ENCODE measurements at regions not wholly inside any gene's neighbourhood (a gene's known extent, or its start where the extent isn't known, plus 50 kb on each side); places are given as distances from the start of the nearest gene placed in this dataset.

- TF ChIP-seq, protein P1, sequence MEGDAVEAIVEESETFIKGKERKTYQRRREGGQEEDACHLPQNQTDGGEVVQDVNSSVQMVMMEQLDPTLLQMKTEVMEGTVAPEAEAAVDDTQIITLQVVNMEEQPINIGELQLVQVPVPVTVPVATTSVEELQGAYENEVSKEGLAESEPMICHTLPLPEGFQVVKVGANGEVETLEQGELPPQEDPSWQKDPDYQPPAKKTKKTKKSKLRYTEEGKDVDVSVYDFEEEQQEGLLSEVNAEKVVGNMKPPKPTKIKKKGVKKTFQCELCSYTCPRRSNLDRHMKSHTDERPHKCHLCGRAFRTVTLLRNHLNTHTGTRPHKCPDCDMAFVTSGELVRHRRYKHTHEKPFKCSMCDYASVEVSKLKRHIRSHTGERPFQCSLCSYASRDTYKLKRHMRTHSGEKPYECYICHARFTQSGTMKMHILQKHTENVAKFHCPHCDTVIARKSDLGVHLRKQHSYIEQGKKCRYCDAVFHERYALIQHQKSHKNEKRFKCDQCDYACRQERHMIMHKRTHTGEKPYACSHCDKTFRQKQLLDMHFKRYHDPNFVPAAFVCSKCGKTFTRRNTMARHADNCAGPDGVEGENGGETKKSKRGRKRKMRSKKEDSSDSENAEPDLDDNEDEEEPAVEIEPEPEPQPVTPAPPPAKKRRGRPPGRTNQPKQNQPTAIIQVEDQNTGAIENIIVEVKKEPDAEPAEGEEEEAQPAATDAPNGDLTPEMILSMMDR (IDR thresholded peaks at IDR 0.05) = no peak
- Histone ChIP-seq H3K4me1 (no peaks in the 10 kb centered on the region), H3K27me3 (ENCODE audit: insufficient read depth in 3 of 3, low read length in 2 of 3) (no peaks in the 10 kb centered on the region), H3K27ac (no peak overlapping the region), H3K4me3 (no peak overlapping the region), H3K9me3 (no peaks in the 10 kb centered on the region), H3K36me3 (ENCODE audit: insufficient read depth in 1 of 2, low read depth in 1 of 2) (no peaks in the 10 kb centered on the region)
- ATAC-seq (no peak), DNase-seq (no peak)
- WGBS, 3 donors = 83 to 91% (median 90%) methylated on average over 3 of the region's 3 CpGs
- intact Hi-C loops (cut with DNase I) = no loop called here
Observed at GRCh38 chr13:82092312-82092711, 1751.4 kb upstream of the SPRY2 start.

GRCh38 chr13:82088781-82089180, 1747.9 kb upstream of the SPRY2 start:
- DNase-seq = no peak
- Histone ChIP-seq H3K9me3 (no peaks in the 10 kb centered on the region), H3K4me1 (no peaks in the 10 kb centered on the region), H3K36me3 (ENCODE audit: insufficient read depth in 1 of 2, low read depth in 1 of 2) (no peaks in the 10 kb centered on the region), H3K27me3 (ENCODE audit: insufficient read depth in 3 of 3, low read length in 2 of 3) (no peaks in the 10 kb centered on the region), H3K27ac (no peak overlapping the region), H3K4me3 (no peak overlapping the region)
- no peak for ATAC-seq
- intact Hi-C loops (cut with DNase I) = no loop called here
- 23 to 66% (median 39%) methylated on average over 1 of the region's 1 CpG for WGBS, 3 donors
- TF ChIP-seq, protein P1 (IDR thresholded peaks at IDR 0.05) = no peak

DNA sequence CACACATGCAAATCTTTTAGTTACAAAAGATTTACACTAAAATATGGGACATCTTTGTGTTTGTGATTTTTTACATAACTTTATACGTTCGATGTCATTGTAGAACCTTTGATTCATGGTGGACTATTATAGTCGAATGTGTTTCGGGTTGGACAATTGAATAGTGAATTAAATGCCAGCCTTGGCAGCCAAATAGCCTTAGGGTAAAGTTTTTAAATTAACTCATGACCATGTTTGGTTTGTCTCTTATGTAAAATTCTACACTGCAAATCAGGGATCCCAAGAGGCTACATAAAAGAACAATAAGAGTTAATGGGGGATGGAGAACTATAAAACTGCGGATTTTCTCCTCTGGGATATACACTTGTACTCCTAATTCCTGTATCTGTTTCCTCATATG, 1735.6 kb upstream of the SPRY2 start:
- Histone ChIP-seq H3K27ac (no peak overlapping the region), H3K36me3 (ENCODE audit: insufficient read depth in 1 of 2, low read depth in 1 of 2) (no peaks in the 10 kb centered on the region), H3K4me3 (no peak overlapping the region), H3K9me3 (no peaks in the 10 kb centered on the region), H3K4me1 (no peaks in the 10 kb centered on the region), H3K27me3 (ENCODE audit: insufficient read depth in 3 of 3, low read length in 2 of 3) (no peaks in the 10 kb centered on the region)
- intact Hi-C loops (cut with DNase I) = no loop called here
- WGBS, 3 donors = 70 to 78% (median 77%) methylated on average over 5 of the region's 5 CpGs
- no peak for ATAC-seq
- no peak for DNase-seq
- TF ChIP-seq, protein P1 (IDR thresholded peaks at IDR 0.05) = no peak

GRCh38 chr13:82070416-82070815, 1729.5 kb upstream of the SPRY2 start:
- TF ChIP-seq, protein P1 (IDR thresholded peaks at IDR 0.05) = no peak
- 14 to 34% (median 17%) methylated on average over 1 of the region's 1 CpG for WGBS, 3 donors
- no peaks in the 10 kb centered on the region for H3K4me1 ChIP-seq
- no peaks in the 10 kb centered on the region for H3K27me3 ChIP-seq (ENCODE audit: insufficient read depth in 3 of 3, low read length in 2 of 3)
- ATAC-seq = no peak
- no peaks in the 10 kb centered on the region for H3K9me3 ChIP-seq
- intact Hi-C loops (cut with DNase I) = no loop called here
- H3K4me3 ChIP-seq = no peak overlapping the region
- no peaks in the 10 kb centered on the region for H3K36me3 ChIP-seq (ENCODE audit: insufficient read depth in 1 of 2, low read depth in 1 of 2)
- H3K27ac ChIP-seq = no peak overlapping the region
- no peak for DNase-seq

GRCh38 chr13:82062772-82063171, 1721.8 kb upstream of the SPRY2 start:
- DNase-seq = no peak
- Histone ChIP-seq H3K9me3 (no peaks in the 10 kb centered on the region), H3K27ac (no peak overlapping the region), H3K4me3 (no peak overlapping the region), H3K27me3 (ENCODE audit: insufficient read depth in 3 of 3, low read length in 2 of 3) (no peaks in the 10 kb centered on the region), H3K36me3 (ENCODE audit: insufficient read depth in 1 of 2, low read depth in 1 of 2) (no peaks in the 10 kb centered on the region), H3K4me1 (no peaks in the 10 kb centered on the region)
- WGBS, 3 donors = 57 to 58% (median 58%) methylated on average over 4 of the region's 4 CpGs
- ATAC-seq = no peak
- TF ChIP-seq, protein P1 (IDR thresholded peaks at IDR 0.05) = no peak
- intact Hi-C loops (cut with DNase I) = no loop called here
